DMS53 treated with DMSO at 0.1 percent for 48 hours (cell line): ENCODE measurements at regions not wholly inside any gene's neighbourhood (a gene's known extent, or its start where the extent isn't known, plus 50 kb on each side); places are given as distances from the start of the nearest gene placed in this dataset.

Experiments used
- DNase-seq: peaks from one replicate; lab custom pipeline; 2025; ENCODE audit not compliant: unreplicated experiment; lab: John Stamatoyannopoulos, UW

- DNase-seq = no peak
Measured at GRCh38 chr4:137212601-137213000, 319.7 kb downstream of the PCDH18 start.

- no peak for DNase-seq
Measured at GRCh38 chr4:137209240-137209639, 323.1 kb downstream of the PCDH18 start.

- no peak for DNase-seq
Measured at GRCh38 chr4:137206781-137207180, 325.5 kb downstream of the PCDH18 start.

- no peak for DNase-seq
Measured at GRCh38 chr4:137203601-137204000, 328.7 kb downstream of the PCDH18 start.

GRCh38 chr4:137200322-137200721 is 332.0 kb downstream of the PCDH18 start:
- DNase-seq = no peak

- DNase-seq = no peak
Measured at GRCh38 chr4:137198791-137199190, 333.5 kb downstream of the PCDH18 start.

GRCh38 chr4:137194670-137195069 is 337.6 kb downstream of the PCDH18 start:
- DNase-seq = no peak

- DNase-seq = no peak
Measured at GRCh38 chr4:137193564-137193963, 338.7 kb downstream of the PCDH18 start.

- no peak for DNase-seq
Measured at GRCh38 chr4:137181293-137181899, 350.9 kb downstream of the PCDH18 start.

GRCh38 chr4:137180349-137180748 is 351.9 kb downstream of the PCDH18 start:
- no peak for DNase-seq

GRCh38 chr4:137156807-137157206 is 375.5 kb downstream of the PCDH18 start:
- DNase-seq = no peak

GRCh38 chr4:137156054-137156453 is 376.2 kb downstream of the PCDH18 start:
- DNase-seq = no peak

- DNase-seq = no peak
Measured at GRCh38 chr4:137131201-137131600, 401.1 kb downstream of the PCDH18 start.

- DNase-seq = no peak
Measured at GRCh38 chr4:137129845-137130244, 402.4 kb downstream of the PCDH18 start.

- DNase-seq = no peak
Measured at GRCh38 chr4:137129441-137129840, 402.9 kb downstream of the PCDH18 start.

GRCh38 chr4:137125011-137125410 is 407.3 kb downstream of the PCDH18 start:
- DNase-seq = peak; percentile 12

GRCh38 chr4:137124278-137124932 is 407.9 kb downstream of the PCDH18 start:
- peak; percentile 78 for DNase-seq

GRCh38 chr4:137122876-137123275 is 409.4 kb downstream of the PCDH18 start:
- DNase-seq = no peak

- DNase-seq = no peak
Measured at GRCh38 chr4:137116144-137116543, 416.1 kb downstream of the PCDH18 start.

GRCh38 chr4:137106733-137107132 is 425.6 kb downstream of the PCDH18 start:
- no peak for DNase-seq

GRCh38 chr4:137106287-137106686 is 426.0 kb downstream of the PCDH18 start:
- DNase-seq = no peak

- no peak for DNase-seq
Measured at GRCh38 chr4:137090951-137091350, 441.3 kb downstream of the PCDH18 start.

GRCh38 chr4:137083571-137084135 is 448.6 kb downstream of the PCDH18 start:
- no peak for DNase-seq
